D721Med (cell line): ENCODE measurements at regions not wholly inside any gene's neighbourhood (a gene's known extent, or its start where the extent isn't known, plus 50 kb on each side); places are given as distances from the start of the nearest gene placed in this dataset.

Source experiments
- DNase-seq: peaks from one replicate; pipeline ENCODE4 v3.0.0; 2011; ENCODE audit warnings: low spot score; ENCODE audit not compliant: insufficient read length
- FAIRE-seq: peaks from 2 replicates; lab custom pipeline; 2011; peaks lifted over from hg19 to GRCh38; lab: Jason Lieb, UNC
- CTCF ChIP-seq: IDR thresholded peaks from 2 replicates; pipeline ENCODE4 v1.5.1; 2012; ENCODE audit warnings: mild to moderate bottlenecking, control low read depth; ENCODE audit not compliant: insufficient read depth; ENCODE audit errors: missing control alignments

GRCh38 chr2:23009545-23010149, 375.3 kb upstream of the KLHL29 start:
- FAIRE-seq (no peak), DNase-seq (no peak)
- TF ChIP-seq CTCF, result no peak

DNA sequence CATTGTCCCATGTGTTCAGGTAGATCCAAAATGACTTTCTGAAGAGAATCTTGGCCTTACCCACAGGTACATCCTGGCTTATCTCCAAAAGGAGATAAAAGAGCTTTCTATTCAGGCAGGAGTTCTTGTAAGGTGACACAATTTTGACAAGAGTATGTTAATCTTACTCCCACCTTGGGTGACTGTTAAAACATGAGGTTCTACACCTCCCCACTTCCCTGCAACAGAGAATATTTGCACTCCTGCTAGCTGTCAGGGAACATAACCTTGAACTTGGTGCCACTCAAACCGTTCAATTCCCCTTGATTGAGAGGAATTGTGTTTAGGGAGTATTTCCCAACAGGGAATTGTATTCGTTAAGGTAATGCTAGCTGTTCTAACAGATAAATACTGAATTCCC, 372.5 kb upstream of the KLHL29 start:
- no peak for DNase-seq
- TF ChIP-seq CTCF, result no peak
- FAIRE-seq, result no peak

GRCh38 chr2:23015651-23016200, 369.3 kb upstream of the KLHL29 start:
- TF ChIP-seq CTCF, result no peak

GRCh38 chr2:23019476-23019875, 365.5 kb upstream of the KLHL29 start:
- TF ChIP-seq CTCF, result no peak
- FAIRE-seq (no peak), DNase-seq (no peak)

More at GRCh38 chr2:23015651-23016200, 369.3 kb upstream of the KLHL29 start:
- FAIRE-seq (no peak), DNase-seq (no peak)

GRCh38 chr2:23020659-23021058, 364.3 kb upstream of the KLHL29 start:
- no peak for DNase-seq
- FAIRE-seq, result no peak
- TF ChIP-seq CTCF, result no peak

DNA sequence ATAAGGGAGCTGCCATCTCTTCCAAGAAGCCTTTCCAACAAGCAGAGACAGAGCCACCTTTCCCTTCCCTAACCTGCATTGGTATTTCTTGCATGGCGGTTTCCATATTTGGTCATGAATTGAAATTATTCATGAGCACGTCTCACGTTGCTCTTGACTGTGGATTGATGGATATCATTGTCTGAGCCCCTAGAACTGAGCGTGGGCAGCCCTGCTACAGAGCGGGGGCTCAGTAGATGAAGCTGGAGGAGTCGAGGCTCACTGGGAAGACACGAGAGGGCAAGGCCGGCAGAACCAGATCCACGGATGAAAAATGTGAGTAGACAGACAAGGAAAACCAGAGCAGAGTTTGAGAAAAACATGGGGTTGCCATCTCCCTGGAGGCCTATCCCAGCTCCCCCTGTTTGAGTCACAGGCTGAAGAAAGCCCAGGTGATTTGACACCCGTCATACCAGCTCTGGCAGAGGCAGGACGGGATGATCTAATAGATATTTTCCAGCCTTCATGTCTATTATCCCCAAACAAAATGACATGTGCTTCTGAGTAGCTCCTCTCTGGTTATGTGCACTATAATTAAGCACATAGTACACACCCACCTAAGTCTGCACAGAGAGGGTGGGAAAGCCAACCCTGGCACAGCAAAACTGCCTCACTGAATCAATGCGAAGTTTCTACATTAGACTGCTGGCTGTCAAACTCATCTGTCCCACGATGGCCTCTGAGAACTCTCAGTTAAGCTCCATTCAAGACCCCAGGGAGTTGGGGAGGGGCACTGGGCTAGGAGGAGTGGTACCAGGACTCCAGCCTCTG, 363.5 kb upstream of the KLHL29 start:
- TF ChIP-seq CTCF, result no peak
- FAIRE-seq (no peak), DNase-seq (no peak)
